ENCODE measurements at regions not wholly inside any gene's neighbourhood (a gene's known extent, or its start where the extent isn't known, plus 50 kb on each side); places are given as distances from the start of the nearest gene placed in this dataset.

- peak; percentile 26 for DNase-seq (ENCODE audit: unreplicated experiment)
- H3K27me3 Mint-ChIP-seq (ENCODE audit: insufficient read depth, unreplicated experiment): peaks cover 42% of the 10 kb centered on the region
- POLR2A ChIA-PET: no interaction called here
- no peaks in the 10 kb centered on the region for H3K36me3 Mint-ChIP-seq (ENCODE audit: insufficient read depth, unreplicated experiment)
- H3K27ac Mint-ChIP-seq (ENCODE audit: low read depth, unreplicated experiment): peak overlapping the region; percentile 73
- no peak for TF ChIP-seq CTCF (IDR thresholded peaks at IDR 0.05; ENCODE audit: unreplicated experiment)
- no peaks in the 10 kb centered on the region for H3K9me3 Mint-ChIP-seq (ENCODE audit: unreplicated experiment)
- peaks cover 19% of the 10 kb centered on the region for H3K4me1 Mint-ChIP-seq (ENCODE audit: insufficient read depth, unreplicated experiment)
- no peak overlapping the region for H3K4me3 Mint-ChIP-seq (ENCODE audit: unreplicated experiment)
- CTCF ChIA-PET: no interaction called here
- intact Hi-C loops (cut with micrococcal nuclease): no loop called here
- no TSS peak for BruUV-seq (replicated peaks)
These were observed 317.3 kb downstream of the TLE3 start for GRCh38 chr15:69780374-69780773.

GRCh38 chr15:69780981-69781380, 316.7 kb downstream of the TLE3 start:
- no peak for TF ChIP-seq CTCF (IDR thresholded peaks at IDR 0.05; ENCODE audit: unreplicated experiment)
- peaks cover 19% of the 10 kb centered on the region for H3K4me1 Mint-ChIP-seq (ENCODE audit: insufficient read depth, unreplicated experiment)
- H3K27me3 Mint-ChIP-seq (ENCODE audit: insufficient read depth, unreplicated experiment): peaks cover 36% of the 10 kb centered on the region
- H3K27ac Mint-ChIP-seq (ENCODE audit: low read depth, unreplicated experiment): no peak overlapping the region
- no peaks in the 10 kb centered on the region for H3K36me3 Mint-ChIP-seq (ENCODE audit: insufficient read depth, unreplicated experiment)
- no TSS peak for BruUV-seq (replicated peaks)
- DNase-seq (ENCODE audit: unreplicated experiment): no peak
- POLR2A ChIA-PET: no interaction called here
- no peaks in the 10 kb centered on the region for H3K9me3 Mint-ChIP-seq (ENCODE audit: unreplicated experiment)
- CTCF ChIA-PET: no interaction called here
- intact Hi-C loops (cut with micrococcal nuclease): no loop called here
- no peak overlapping the region for H3K4me3 Mint-ChIP-seq (ENCODE audit: unreplicated experiment)

- BruUV-seq (replicated peaks): no TSS peak
- Mint-ChIP-seq H3K4me1 (ENCODE audit: insufficient read depth, unreplicated experiment) (peaks cover 19% of the 10 kb centered on the region), H3K9me3 (ENCODE audit: unreplicated experiment) (no peaks in the 10 kb centered on the region), H3K27me3 (ENCODE audit: insufficient read depth, unreplicated experiment) (peaks cover 30% of the 10 kb centered on the region), H3K27ac (ENCODE audit: low read depth, unreplicated experiment) (no peak overlapping the region), H3K4me3 (ENCODE audit: unreplicated experiment) (no peak overlapping the region), H3K36me3 (ENCODE audit: insufficient read depth, unreplicated experiment) (no peaks in the 10 kb centered on the region)
- CTCF ChIA-PET: no interaction called here
- no peak for TF ChIP-seq CTCF (IDR thresholded peaks at IDR 0.05; ENCODE audit: unreplicated experiment)
- POLR2A ChIA-PET: no interaction called here
- no peak for DNase-seq (ENCODE audit: unreplicated experiment)
- intact Hi-C loops (cut with micrococcal nuclease): no loop called here
These were observed 316.1 kb downstream of the TLE3 start for GRCh38 chr15:69781411-69782125.

- Mint-ChIP-seq H3K27me3 (ENCODE audit: insufficient read depth, unreplicated experiment) (peaks cover 24% of the 10 kb centered on the region), H3K9me3 (ENCODE audit: unreplicated experiment) (no peaks in the 10 kb centered on the region), H3K4me3 (ENCODE audit: unreplicated experiment) (no peak overlapping the region), H3K36me3 (ENCODE audit: insufficient read depth, unreplicated experiment) (no peaks in the 10 kb centered on the region), H3K27ac (ENCODE audit: low read depth, unreplicated experiment) (no peak overlapping the region), H3K4me1 (ENCODE audit: insufficient read depth, unreplicated experiment) (peaks cover 19% of the 10 kb centered on the region)
- intact Hi-C loops (cut with micrococcal nuclease): no loop called here
- ChIA-PET CTCF (no interaction called here), POLR2A (no interaction called here)
- DNase-seq (ENCODE audit: unreplicated experiment): no peak
- no peak for TF ChIP-seq CTCF (IDR thresholded peaks at IDR 0.05; ENCODE audit: unreplicated experiment)
- BruUV-seq (replicated peaks): no TSS peak
These were observed 315.5 kb downstream of the TLE3 start for GRCh38 chr15:69782139-69782658.
